Heart left ventricle (tissue), 16 donors: ENCODE measurements at regions not wholly inside any gene's neighbourhood (a gene's known extent, or its start where the extent isn't known, plus 50 kb on each side); places are given as distances from the start of the nearest gene placed in this dataset.

Source experiments
- ATAC-seq, 4 donors: fragments of 200-7000 bp; cut with Tn5 transposase; one replicate each; pipeline ENCODE4 v1.9.1; 2020 to 2022; ENCODE audit warnings: moderate library complexity in 4 of 4, mild to moderate bottlenecking in 3 of 4, moderate number of reproducible peaks in 1 of 4
- DNase-seq, 5 donors: peaks; one replicate each; pipeline ENCODE4 v3.0.0-alpha.2; 2020
- H3K27ac ChIP-seq, 12 donors: fragments of 200-600 bp; sonication (generic) in 4 of 12; one replicate each; pipeline versions ENCODE4 v1.5.0 to v1.8.0; 2016 to 2022; ENCODE audit warnings: mild to moderate bottlenecking in 2 of 12
- H3K27me3 ChIP-seq, 9 donors: fragments of 200-600 bp; sonication (generic) in 2 of 9; one replicate each; pipeline versions ENCODE4 v1.5.1 to v1.8.0; 2016 to 2022; ENCODE audit warnings: mild to moderate bottlenecking in 3 of 9
- H3K36me3 ChIP-seq, 9 donors: fragments of 200-600 bp; sonication (generic) in 2 of 9; one replicate each; pipeline versions ENCODE4 v1.5.0 to v1.8.0; 2018 to 2022; ENCODE audit warnings: mild to moderate bottlenecking in 2 of 9
- H3K4me1 ChIP-seq, 12 donors: fragments of 200-600 bp; sonication (generic) in 4 of 12; one replicate each; pipeline versions ENCODE4 v1.5.0 to v1.8.0; 2016 to 2022; ENCODE audit warnings: mild to moderate bottlenecking in 3 of 12
- H3K4me3 ChIP-seq, 12 donors: fragments of 200-600 bp; sonication (generic) in 4 of 12; one replicate each; pipeline versions ENCODE4 v1.5.0 to v1.8.0; 2017 to 2022; ENCODE audit warnings: mild to moderate bottlenecking in 9 of 12, moderate library complexity in 4 of 12
- H3K9me3 ChIP-seq, 12 donors: fragments of 200-600 bp; sonication (generic) in 4 of 12; one replicate each; pipeline versions ENCODE4 v1.5.0 to v1.8.0; 2016 to 2022; ENCODE audit warnings: mild to moderate bottlenecking in 1 of 12
- CTCF ChIP-seq, 12 donors: fragments of 200-600 bp; sonication (generic) in 4 of 12; IDR thresholded peaks; one replicate each; pipeline versions ENCODE4 v1.5.0 to v1.8.0; 2018 to 2022; ENCODE audit warnings: antibody characterized with exemption in 12 of 12, mild to moderate bottlenecking in 5 of 12
- POLR2A ChIP-seq, 2 donors: fragments of 450-650 bp; IDR thresholded peaks; one replicate each; pipeline ENCODE4 v1.6.1; 2017; ENCODE audit warnings: antibody characterized with exemption in 2 of 2, mild to moderate bottlenecking in 2 of 2, moderate library complexity in 2 of 2
- WGBS, 4 donors: extraction: QIAGEN DNeasy Blood & Tissue Kit in 2 of 4; methylation state at CpG; one replicate each; pipeline versions ENCODE4 v1.1.5 to v1.1.7; 2013 to 2018; 5-methylcytosine and 5-hydroxymethylcytosine counted together
- intact Hi-C, 10 donors: fragments of 100-400 bp; cut with DNase I; formaldehyde crosslinking; loops; one replicate each; pipeline versions ENCODE4 v1.11.1 to v1.14.2; 2022
- donor health status: ischemic (EF 13 %, LVEDD 7.1; RV severe dilation, severe dysfunction).
- donor health status: healthy with polysubstance abuse.
- donor health status: DM: no; HTN: yes; CAD: no.
- donor health status: DM: no; HTN: no; CAD: no.
- donor health status: ischemic (EF 25% LVEDD 6.9; RV normal size, moderate dysfunction).
- donor health status: ischemic (EF 25% LVEDD 5.7; RV mildly dilated, moderate dysfunction).
- donor health status: healthy.
- donor health status: DM: yes; HTN: yes; CAD: no.
- donor health status: ischemic (EF 35%, LVEDD 5.7; RV mildly dilated, moderate dysfunction).
- donor health status: nonischemic (EF 11% LVEDD 7.7; RV severe dilation, severe dysfunction).
- donor health status: DM: yes; HTN: yes; CAD: no.
- donor health status: PGD.
- donor health status: ischemic (EF 29% LVEDD 5.4; RV normal size, mild dysfunction).
- donor health status: nonischemic (EF 23%, LVEDD 6.1; RV moderate dilation, normal function).

DNA sequence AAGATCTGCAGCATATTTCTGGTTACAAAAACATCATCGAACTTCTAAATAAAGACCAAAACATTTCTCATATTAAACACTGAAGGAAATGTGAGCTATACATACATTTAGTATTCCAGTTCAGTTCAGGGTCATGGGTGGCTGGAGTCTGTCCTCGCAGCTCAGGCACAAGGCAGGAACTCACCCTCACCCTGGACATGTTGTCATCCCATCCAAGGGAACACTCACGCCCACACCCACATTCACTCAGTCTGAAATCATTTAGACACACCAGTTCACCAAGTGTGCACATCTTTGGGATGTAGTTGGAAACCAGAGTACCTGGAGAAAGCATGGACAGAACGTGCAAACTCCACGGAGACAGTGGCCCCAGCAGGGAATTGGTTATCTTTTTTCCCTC lies 481.0 kb downstream of the RASEF start:
- no peak overlapping the region for H3K4me3 ChIP-seq
- 79 to 92% (median 81%) methylated on average over 5 of the region's 5 CpGs for WGBS, 4 donors
- H3K9me3 ChIP-seq: peaks cover 0 to 16% (median 0%) of the 10 kb centered on the region in 12 donors
- H3K4me1 ChIP-seq: no peaks in the 10 kb centered on the region
- H3K36me3 ChIP-seq: no peaks in the 10 kb centered on the region
- DNase-seq: no peak
- TF ChIP-seq POLR2A (IDR thresholded peaks at IDR 0.05) (no peak), CTCF (IDR thresholded peaks at IDR 0.05) (no peak)
- no peak for ATAC-seq
- H3K27ac ChIP-seq: no peak overlapping the region
- intact Hi-C loops: loop anchor here in 1 of 10 donors (5.0 kb wide), 1 partner anchor 35 kb away; no protein-coding TSS in a partner anchor
- no peaks in the 10 kb centered on the region for H3K27me3 ChIP-seq

- TF ChIP-seq CTCF (IDR thresholded peaks at IDR 0.05): no peak
- no peak for TF ChIP-seq POLR2A (IDR thresholded peaks at IDR 0.05)
- intact Hi-C loops: loop anchor here in 1 of 10 donors (5.0 kb wide), 1 partner anchor 35 kb away; no protein-coding TSS in a partner anchor
- Histone ChIP-seq H3K4me3 (no peak overlapping the region), H3K27ac (no peak overlapping the region), H3K36me3 (no peaks in the 10 kb centered on the region), H3K4me1 (no peaks in the 10 kb centered on the region), H3K9me3 (peaks cover 0 to 14% (median 0%) of the 10 kb centered on the region in 12 donors), H3K27me3 (no peaks in the 10 kb centered on the region)
- WGBS, 4 donors: 90 to 100% (median 96%) methylated on average over 1 of the region's 1 CpG
- ATAC-seq: no peak
- no peak for DNase-seq
Observed at GRCh38 chr9:82582693-82583092, 480.2 kb downstream of the RASEF start.

DNA sequence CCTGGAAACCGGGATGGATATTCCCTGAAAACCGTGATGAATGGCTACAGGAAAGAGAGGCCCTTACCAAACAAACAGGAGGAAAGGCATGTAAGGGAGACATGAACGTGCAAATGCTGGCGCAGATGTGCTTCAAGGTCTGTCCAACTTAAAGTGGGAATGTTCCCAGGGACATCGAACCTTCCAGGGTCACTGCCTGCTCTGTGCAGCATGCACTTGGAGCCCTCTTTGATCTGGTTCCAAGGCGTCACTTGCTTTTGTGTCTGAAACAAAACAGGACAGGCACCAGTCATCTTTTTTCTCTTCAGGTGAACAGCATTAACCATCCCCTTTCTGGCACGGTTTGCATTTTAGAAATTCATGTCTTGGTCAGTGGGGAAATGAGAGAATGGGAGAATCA lies 479.4 kb downstream of the RASEF start:
- intact Hi-C loops: loop anchor here in 1 of 10 donors (5.0 kb wide), 1 partner anchor 36 kb away; no protein-coding TSS in a partner anchor

DNA sequence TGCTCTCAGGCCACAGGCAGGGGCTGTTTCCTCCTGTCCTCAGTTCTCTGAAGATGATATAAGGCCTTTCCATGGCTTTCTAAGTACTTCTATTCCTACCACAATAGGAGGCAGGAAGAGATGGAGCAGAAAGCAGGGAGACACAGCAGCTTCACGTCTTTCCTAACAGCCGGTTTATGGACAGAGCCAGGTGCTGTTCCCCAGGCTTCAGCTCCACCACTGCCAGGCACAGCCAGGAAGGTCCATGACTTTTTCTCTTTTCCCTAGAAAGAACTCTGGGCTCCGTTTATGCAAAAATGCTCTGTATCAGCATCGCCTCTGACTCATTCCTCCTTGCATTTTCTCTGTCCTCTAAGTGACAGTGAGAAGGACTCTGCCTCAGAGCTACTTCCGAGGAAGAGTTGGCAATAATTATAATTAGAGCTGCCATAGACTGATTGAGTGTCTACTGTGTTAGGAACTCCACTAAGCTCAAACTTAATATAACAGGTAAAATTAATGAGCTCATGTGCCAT lies 478.5 kb downstream of the RASEF start:
- no peak for DNase-seq
- Histone ChIP-seq H3K4me1 (no peaks in the 10 kb centered on the region), H3K9me3 (peaks cover 0 to under 1% (median 0%) of the 10 kb centered on the region in 12 donors), H3K27ac (no peak overlapping the region), H3K36me3 (no peaks in the 10 kb centered on the region), H3K27me3 (no peaks in the 10 kb centered on the region), H3K4me3 (no peak overlapping the region)
- ATAC-seq: no peak
- WGBS, 4 donors: 52 to 78% (median 68%) methylated on average over 5 of the region's 5 CpGs
- intact Hi-C loops: loop anchor here in 1 of 10 donors (5.0 kb wide), 1 partner anchor 37 kb away; no protein-coding TSS in a partner anchor
- TF ChIP-seq CTCF (IDR thresholded peaks at IDR 0.05) (no peak), POLR2A (IDR thresholded peaks at IDR 0.05) (no peak)

More for the DNA sequence above, 479.4 kb downstream of the RASEF start:
- TF ChIP-seq POLR2A (IDR thresholded peaks at IDR 0.05): no peak
- TF ChIP-seq CTCF (IDR thresholded peaks at IDR 0.05): no peak
- DNase-seq (no peak), ATAC-seq (no peak)
- 59 to 69% (median 65%) methylated on average over 7 of the region's 7 CpGs for WGBS, 4 donors
- H3K4me3 ChIP-seq: no peak overlapping the region
- no peak overlapping the region for H3K27ac ChIP-seq
- H3K4me1 ChIP-seq: no peaks in the 10 kb centered on the region
- no peaks in the 10 kb centered on the region for H3K27me3 ChIP-seq
- no peaks in the 10 kb centered on the region for H3K36me3 ChIP-seq
- peaks cover 0 to 9% (median 0%) of the 10 kb centered on the region in 12 donors for H3K9me3 ChIP-seq
